Peyer's patch (tissue), 4 donors: ENCODE measurements at regions not wholly inside any gene's neighbourhood (a gene's known extent, or its start where the extent isn't known, plus 50 kb on each side); places are given as distances from the start of the nearest gene placed in this dataset.

ENCODE experiments used
- DNase-seq, 3 donors: peaks; one replicate each; pipeline ENCODE4 v3.0.0-alpha.2; 2017 to 2019
- H3K27ac ChIP-seq, 4 donors: fragments of 200-600 bp; sonication (generic); one replicate each; pipeline ENCODE4 v1.5.1; 2016 to 2019
- H3K27me3 ChIP-seq, 2 donors: fragments of 200-600 bp; sonication (generic); one replicate each; pipeline ENCODE4 v1.5.1; 2019
- H3K36me3 ChIP-seq, 3 donors: fragments of 200-600 bp; sonication (generic); one replicate each; pipeline ENCODE4 v1.5.1; 2016 to 2019
- H3K4me1 ChIP-seq, 4 donors: fragments of 200-600 bp; sonication (generic); one replicate each; pipeline ENCODE4 v1.5.1; 2016 to 2019
- H3K4me3 ChIP-seq, 4 donors: fragments of 200-600 bp; sonication (generic); 1 replicate in 3 of 4; 2 replicates in 1 of 4; pipeline ENCODE4 v1.5.1; 2016 to 2019; ENCODE audit warnings: mild to moderate bottlenecking in 1 of 4
- H3K9me3 ChIP-seq, 4 donors: fragments of 200-600 bp; sonication (generic); one replicate each; pipeline ENCODE4 v1.5.1; 2016 to 2019; ENCODE audit warnings: mild to moderate bottlenecking in 1 of 4
- CTCF ChIP-seq, 6 experiments: fragments of 450-650 bp in 4 of 6; fragments of 200-600 bp in 2 of 6; sonication (generic) in 1 of 6; IDR thresholded peaks; one replicate each; pipeline ENCODE4 v1.5.1; 2017 to 2019; ENCODE audit warnings: antibody characterized with exemption in 6 of 6, mild to moderate bottlenecking in 3 of 6, moderate library complexity in 1 of 6
- POLR2A ChIP-seq, 2 donors: fragments of 450-650 bp; IDR thresholded peaks; one replicate each; pipeline ENCODE4 v1.5.1; 2017; ENCODE audit warnings: antibody characterized with exemption in 2 of 2, mild to moderate bottlenecking in 2 of 2, moderate library complexity in 2 of 2

- no peak for DNase-seq
- Histone ChIP-seq H3K27me3 (no peaks in the 10 kb centered on the region), H3K9me3 (no peaks in the 10 kb centered on the region), H3K4me1 (no peaks in the 10 kb centered on the region), H3K4me3 (no peak overlapping the region), H3K36me3 (no peaks in the 10 kb centered on the region), H3K27ac (no peak overlapping the region)
- TF ChIP-seq CTCF (IDR thresholded peaks at IDR 0.05), result no peak
- no peak for TF ChIP-seq POLR2A (IDR thresholded peaks at IDR 0.05)
These were observed 355.9 kb upstream of the TMEM229A start for GRCh38 chr7:124388751-124389150.

- Histone ChIP-seq H3K27ac (no peak overlapping the region), H3K4me3 (no peak overlapping the region), H3K27me3 (no peaks in the 10 kb centered on the region), H3K4me1 (no peaks in the 10 kb centered on the region), H3K36me3 (no peaks in the 10 kb centered on the region), H3K9me3 (no peaks in the 10 kb centered on the region)
- no peak for DNase-seq
- TF ChIP-seq CTCF (IDR thresholded peaks at IDR 0.05) (no peak), POLR2A (IDR thresholded peaks at IDR 0.05) (no peak)
These were observed 354.2 kb upstream of the TMEM229A start for GRCh38 chr7:124387056-124387455.

GRCh38 chr7:124379296-124379695, 346.4 kb upstream of the TMEM229A start:
- H3K4me3 ChIP-seq, result no peak overlapping the region
- H3K27ac ChIP-seq, result no peak overlapping the region
- H3K36me3 ChIP-seq, result no peaks in the 10 kb centered on the region
- no peaks in the 10 kb centered on the region for H3K9me3 ChIP-seq
- TF ChIP-seq CTCF (IDR thresholded peaks at IDR 0.05) (no peak), POLR2A (IDR thresholded peaks at IDR 0.05) (no peak)
- no peaks in the 10 kb centered on the region for H3K4me1 ChIP-seq
- no peaks in the 10 kb centered on the region for H3K27me3 ChIP-seq
- DNase-seq, result no peak

DNA sequence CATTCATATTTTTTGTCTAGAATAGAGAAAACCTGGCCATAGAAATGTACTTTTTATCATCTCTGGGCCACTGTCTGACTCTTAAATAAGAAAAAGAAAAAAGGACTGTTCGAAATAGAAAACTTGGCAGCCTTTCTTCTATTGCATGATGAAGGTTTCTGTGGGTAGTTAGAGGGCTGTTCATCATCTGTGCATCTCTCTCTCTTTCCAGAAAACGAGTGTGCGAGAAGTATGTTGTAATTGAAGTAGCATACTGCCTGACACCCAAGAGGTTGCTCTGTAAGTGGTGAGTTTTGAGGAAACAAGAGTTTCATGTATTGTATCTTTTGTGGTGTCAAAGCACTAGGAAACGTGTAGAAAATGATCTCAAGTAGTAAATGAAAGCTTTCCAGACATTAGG, 343.2 kb upstream of the TMEM229A start:
- DNase-seq, result no peak
- TF ChIP-seq POLR2A (IDR thresholded peaks at IDR 0.05) (no peak), CTCF (IDR thresholded peaks at IDR 0.05) (no peak)
- H3K27ac ChIP-seq, result no peak overlapping the region
- no peaks in the 10 kb centered on the region for H3K4me1 ChIP-seq
- H3K27me3 ChIP-seq, result no peaks in the 10 kb centered on the region
- no peak overlapping the region for H3K4me3 ChIP-seq
- no peaks in the 10 kb centered on the region for H3K36me3 ChIP-seq
- H3K9me3 ChIP-seq, result no peaks in the 10 kb centered on the region

- Histone ChIP-seq H3K9me3 (no peaks in the 10 kb centered on the region), H3K4me3 (no peak overlapping the region), H3K36me3 (no peaks in the 10 kb centered on the region), H3K27me3 (no peaks in the 10 kb centered on the region), H3K27ac (no peak overlapping the region), H3K4me1 (no peaks in the 10 kb centered on the region)
- DNase-seq, result no peak
- TF ChIP-seq CTCF (IDR thresholded peaks at IDR 0.05), result no peak
- TF ChIP-seq POLR2A (IDR thresholded peaks at IDR 0.05), result no peak
These were observed 342.5 kb upstream of the TMEM229A start for GRCh38 chr7:124375391-124375790.

GRCh38 chr7:124369310-124369709, 336.4 kb upstream of the TMEM229A start:
- TF ChIP-seq CTCF (IDR thresholded peaks at IDR 0.05) (no peak), POLR2A (IDR thresholded peaks at IDR 0.05) (no peak)
- Histone ChIP-seq H3K27ac (no peak overlapping the region), H3K36me3 (no peaks in the 10 kb centered on the region), H3K27me3 (no peaks in the 10 kb centered on the region), H3K9me3 (no peaks in the 10 kb centered on the region), H3K4me1 (no peaks in the 10 kb centered on the region), H3K4me3 (no peak overlapping the region)
- DNase-seq, result no peak
